GM18511 (cell line): ENCODE measurements at regions not wholly inside any gene's neighbourhood (a gene's known extent, or its start where the extent isn't known, plus 50 kb on each side); places are given as distances from the start of the nearest gene placed in this dataset.

Experiments
- ATAC-seq: cut with Tn5 transposase; IDR thresholded peaks from one replicate; pipeline ENCODE4 v1.9.1; 2021; ENCODE audit warnings: mild to moderate bottlenecking, moderate library complexity; ENCODE audit not compliant: unreplicated experiment

- ATAC-seq = no peak
Observed at GRCh38 chr2:219987830-219988229, 360.4 kb downstream of the SLC4A3 start.

GRCh38 chr2:219989744-219990143 is 362.3 kb downstream of the SLC4A3 start:
- ATAC-seq = no peak

- no peak for ATAC-seq
Observed at GRCh38 chr2:219991116-219991515, 363.7 kb downstream of the SLC4A3 start.

- no peak for ATAC-seq
Observed at GRCh38 chr2:219995399-219995798, 368.0 kb downstream of the SLC4A3 start.

DNA sequence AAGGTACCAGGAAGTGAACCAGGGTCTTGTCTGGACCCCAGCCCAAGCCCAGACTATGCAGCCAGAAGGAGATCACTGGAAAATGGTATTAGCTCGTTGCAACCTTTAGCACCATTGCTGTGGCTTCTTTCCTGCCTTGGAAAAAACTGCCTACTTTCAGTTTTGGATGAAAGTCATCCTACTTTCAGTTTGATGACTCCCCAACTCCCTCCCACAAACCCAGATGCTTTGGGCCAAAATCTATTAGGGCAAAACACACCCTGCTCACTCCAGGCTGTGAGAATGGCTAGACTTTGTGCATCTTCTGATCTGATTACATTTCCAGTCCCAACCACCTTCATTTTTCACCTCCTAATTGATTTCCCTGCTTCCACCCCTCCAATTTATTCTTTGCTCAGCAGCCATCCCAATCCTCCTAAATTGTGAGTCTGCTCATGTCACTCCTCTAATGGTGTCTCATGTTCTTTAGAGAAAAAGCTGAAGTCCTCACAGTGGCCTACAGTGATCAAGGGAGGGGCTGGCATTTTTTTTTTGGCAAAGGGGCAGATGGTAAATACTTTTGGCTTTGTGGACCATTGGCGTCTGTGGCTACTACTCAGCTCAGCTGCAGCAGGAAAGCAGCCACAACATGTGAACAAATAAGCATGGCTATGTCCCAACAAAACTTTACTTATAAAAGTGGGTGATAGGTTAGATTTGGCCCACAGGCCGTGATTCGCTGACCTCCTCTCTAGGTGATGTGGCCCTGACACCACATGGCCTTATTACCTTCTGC is 368.7 kb downstream of the SLC4A3 start:
- no peak for ATAC-seq

DNA sequence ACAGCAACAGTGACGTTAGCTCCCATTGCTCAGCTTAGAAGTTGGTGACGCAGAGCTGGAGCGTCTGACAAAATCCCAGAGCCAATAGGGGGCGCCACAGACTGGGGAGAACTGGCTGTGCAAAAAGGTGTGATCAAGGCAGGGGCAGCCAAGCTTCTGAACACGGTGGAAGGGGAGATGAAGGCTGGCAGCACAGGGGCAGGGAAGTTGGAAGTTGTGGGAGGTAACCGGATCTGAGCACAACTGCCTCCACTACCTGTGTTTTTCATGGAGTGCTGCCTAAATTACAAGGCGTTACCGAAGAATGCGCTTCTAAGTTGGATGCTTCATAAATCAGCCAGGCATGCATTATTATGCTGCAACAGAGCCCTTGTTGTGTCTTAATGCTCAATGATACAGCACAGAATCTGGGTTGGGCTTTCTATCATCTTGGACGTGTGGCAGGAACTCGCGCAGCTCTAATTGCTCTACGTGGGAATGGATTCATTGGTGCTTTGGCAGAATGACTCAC is 370.0 kb downstream of the SLC4A3 start:
- ATAC-seq = no peak

- ATAC-seq = no peak
Observed at GRCh38 chr2:219998107-219998506, 370.7 kb downstream of the SLC4A3 start.

DNA sequence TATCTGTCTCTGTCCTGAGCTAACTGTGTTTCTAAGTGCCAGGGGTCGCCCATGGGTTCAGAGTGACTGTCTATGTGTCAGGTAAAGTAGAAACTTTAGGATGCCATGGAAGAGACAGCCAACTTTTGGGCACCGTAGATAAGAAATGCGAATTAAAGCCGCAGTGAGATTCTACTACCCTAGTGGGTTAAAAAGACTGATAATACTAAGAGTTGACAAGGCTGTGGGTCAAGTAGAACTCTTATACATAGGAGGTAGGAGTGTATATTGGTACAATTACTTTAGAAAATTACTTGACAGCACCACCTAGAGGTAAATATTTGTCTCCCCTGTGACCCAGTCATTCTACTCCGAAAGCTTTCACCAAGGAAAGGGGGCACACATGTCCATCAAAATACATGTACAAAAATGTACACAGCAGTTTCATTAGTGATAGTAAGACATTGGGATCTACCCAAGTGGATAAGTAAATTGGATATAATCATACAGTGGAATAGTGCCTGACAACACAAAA is 371.3 kb downstream of the SLC4A3 start:
- no peak for ATAC-seq

- ATAC-seq = no peak
Observed at GRCh38 chr2:220000080-220000479, 372.6 kb downstream of the SLC4A3 start.

GRCh38 chr2:220000586-220000985 is 373.2 kb downstream of the SLC4A3 start:
- ATAC-seq = no peak

DNA sequence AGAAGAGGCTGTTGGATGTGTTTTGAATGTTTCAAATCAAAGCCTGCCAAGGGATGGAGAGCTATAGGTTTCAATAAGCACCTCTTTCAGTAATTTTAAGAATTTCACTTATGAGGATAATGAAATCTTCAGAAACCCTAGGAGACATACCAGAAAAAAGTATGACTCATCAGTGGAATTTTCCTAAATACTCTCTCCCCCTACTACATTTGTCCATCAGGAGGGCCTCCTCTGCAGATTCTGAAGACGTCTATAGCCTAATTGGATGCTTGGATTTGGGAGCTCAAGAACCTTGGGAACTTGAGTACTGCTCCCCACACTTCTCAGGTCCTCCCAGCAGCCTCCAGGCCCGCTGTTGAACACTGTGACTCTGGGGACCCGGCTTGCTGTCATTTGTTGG is 374.3 kb downstream of the SLC4A3 start:
- ATAC-seq = no peak

- ATAC-seq = no peak
Observed at GRCh38 chr2:220002251-220002650, 374.8 kb downstream of the SLC4A3 start.

DNA sequence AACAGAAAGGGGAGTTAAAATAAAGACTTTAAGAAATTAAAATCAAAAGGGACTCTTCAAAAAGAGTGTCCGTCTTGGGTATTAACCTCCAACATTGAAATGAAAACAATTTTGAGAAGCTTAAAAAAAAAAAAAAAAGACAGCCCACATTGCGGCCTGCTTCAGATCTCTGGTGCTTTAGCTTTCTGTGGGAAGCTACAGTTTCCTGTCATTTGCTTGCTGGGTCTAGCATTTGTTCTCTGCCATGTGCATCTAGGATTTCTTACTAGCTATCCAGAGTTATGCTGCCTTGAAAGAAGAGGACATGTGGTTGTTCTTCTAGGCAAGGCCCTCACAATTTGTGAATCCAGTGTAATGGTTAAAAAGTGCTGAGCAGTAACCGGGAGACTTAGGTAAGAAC is 375.3 kb downstream of the SLC4A3 start:
- no peak for ATAC-seq

DNA sequence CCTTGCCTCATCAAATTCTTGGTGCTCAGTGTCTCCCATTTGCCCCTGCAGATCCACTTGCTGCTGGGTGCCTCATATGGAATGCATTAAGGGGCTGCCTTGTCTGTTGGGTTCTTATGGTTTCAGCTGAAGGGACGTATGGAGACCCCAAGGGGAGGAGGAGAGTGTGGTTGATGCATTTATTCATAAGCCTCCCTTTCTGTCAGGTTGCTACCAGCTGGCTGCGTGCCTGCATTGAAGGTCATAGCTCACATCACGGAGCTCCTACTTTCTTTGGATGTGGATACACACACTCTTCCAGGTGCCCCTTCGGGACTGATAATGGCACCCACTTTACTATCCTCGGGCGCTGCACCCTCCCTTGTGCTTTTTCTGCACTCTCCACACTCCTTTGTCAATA is 377.9 kb downstream of the SLC4A3 start:
- no peak for ATAC-seq

GRCh38 chr2:220006152-220006621 is 378.8 kb downstream of the SLC4A3 start:
- no peak for ATAC-seq

DNA sequence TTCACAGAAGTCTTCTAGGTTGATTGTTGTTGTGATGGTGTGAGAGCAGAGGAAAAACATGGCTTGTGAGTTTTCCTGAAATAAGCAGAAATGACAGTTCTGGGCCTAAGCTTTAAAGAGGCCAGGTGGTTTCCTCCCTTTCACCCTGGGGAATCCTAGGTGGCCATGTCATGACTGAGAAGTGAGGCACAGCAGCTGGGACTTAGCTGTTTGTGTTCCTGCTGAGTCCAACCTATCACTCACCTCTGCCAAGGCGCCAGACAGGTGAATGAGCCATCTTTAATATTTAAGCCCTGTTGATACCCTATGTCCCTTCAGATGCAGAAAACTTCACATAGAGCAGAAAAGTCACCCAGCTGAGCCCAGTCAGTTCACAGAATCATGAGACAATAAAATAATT is 384.4 kb downstream of the SLC4A3 start:
- no peak for ATAC-seq

- no peak for ATAC-seq
Observed at GRCh38 chr2:220014961-220015360, 387.5 kb downstream of the SLC4A3 start.

DNA sequence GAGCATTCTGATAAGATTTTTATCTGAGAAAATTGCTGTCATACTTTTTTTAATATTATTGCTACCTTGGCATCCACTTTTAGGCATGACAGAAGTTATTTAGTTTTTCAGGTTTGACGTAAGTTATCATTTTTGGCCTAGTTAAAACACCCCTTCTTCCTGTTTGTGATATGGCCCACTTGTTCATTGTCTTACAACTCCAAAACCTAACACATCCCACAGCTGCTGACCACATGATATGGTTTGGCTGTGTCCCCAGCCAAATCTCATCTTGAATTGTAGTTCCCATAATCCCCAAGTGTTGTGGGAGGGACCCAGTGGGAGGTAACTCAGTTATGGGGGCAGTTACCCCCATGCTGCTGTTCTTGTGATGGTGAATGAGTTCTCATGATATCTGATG is 388.1 kb downstream of the SLC4A3 start:
- ATAC-seq = no peak

- no peak for ATAC-seq
Observed at GRCh38 chr2:220025207-220025606, 397.8 kb downstream of the SLC4A3 start.

DNA sequence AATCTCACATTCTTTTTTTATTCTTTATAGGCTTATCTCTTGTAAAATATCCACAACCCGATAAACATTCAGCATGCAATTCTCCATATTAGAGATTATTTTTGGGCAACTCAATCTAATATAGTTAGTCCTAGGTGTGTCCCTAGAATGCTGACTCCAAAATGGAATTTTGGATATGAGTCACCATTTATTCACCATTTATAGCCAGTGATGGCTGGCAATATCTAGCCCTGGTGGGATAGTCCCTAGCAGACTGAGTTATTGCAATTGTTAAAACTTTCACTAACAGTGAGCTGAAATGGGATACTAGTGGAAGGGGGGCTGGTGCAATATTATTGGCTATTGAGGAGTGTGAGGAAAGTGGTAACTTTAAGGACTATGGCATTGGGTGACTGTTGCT is 401.6 kb downstream of the SLC4A3 start:
- ATAC-seq = no peak

GRCh38 chr2:220033546-220033945 is 406.1 kb downstream of the SLC4A3 start:
- no peak for ATAC-seq

GRCh38 chr2:220034426-220035130 is 407.1 kb downstream of the SLC4A3 start:
- no peak for ATAC-seq
